Stimulated activated CD4-positive, alpha-beta T cell treated with anti-CD3 and anti-CD28 coated beads, Interleukin-12 subunit alpha, Interleukin-12 subunit beta, amount 100 ng/mL, for 48 hours (primary cell): ENCODE measurements at regions not wholly inside any gene's neighbourhood (a gene's known extent, or its start where the extent isn't known, plus 50 kb on each side); places are given as distances from the start of the nearest gene placed in this dataset.

Experiments used
- DNase-seq, 3 donors: peaks; one replicate each; pipeline ENCODE4 v3.0.0-alpha.2; 2020; ENCODE audit warnings: low read depth in 2 of 3, low spot score in 1 of 3

- no peak for DNase-seq
Measured at GRCh38 chr12:123078120-123078465, 72.8 kb downstream of the PITPNM2 start.

- no peak for DNase-seq
Measured at GRCh38 chr12:123077298-123078119, 73.4 kb downstream of the PITPNM2 start.

- DNase-seq: peak; percentile 26 to 52 (median 42)
Measured at GRCh38 chr12:123076604-123077297, 74.1 kb downstream of the PITPNM2 start.

DNA sequence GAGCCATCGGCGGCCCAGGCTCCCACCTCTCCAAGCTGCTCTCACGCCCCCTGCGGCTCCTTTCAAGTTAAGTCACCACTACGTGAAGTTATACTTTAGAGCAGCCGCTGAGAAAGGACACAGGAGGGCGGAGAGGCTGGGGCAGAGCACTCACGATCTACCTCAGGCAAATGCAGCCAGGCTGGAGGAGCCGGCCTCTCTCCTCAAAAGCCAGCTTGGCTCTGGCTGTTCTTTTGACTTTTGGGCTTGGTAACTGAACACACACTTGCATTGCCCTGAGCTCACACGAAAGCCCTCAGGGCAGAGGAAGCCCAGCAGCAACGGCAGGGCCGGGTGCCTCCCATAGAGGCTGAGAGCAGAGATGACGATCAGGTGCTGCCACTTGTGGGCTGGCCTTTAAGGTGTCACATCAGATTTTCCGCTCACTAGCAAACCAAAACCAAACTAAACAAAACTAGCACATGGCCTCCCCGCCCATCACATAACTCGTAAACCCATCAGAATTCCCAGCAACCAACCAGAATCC, 75.2 kb downstream of the PITPNM2 start:
- DNase-seq: peak; percentile 65 to 73 (median 68)

- DNase-seq: no peak
Measured at GRCh38 chr12:123075087-123075645, 75.7 kb downstream of the PITPNM2 start.

DNA sequence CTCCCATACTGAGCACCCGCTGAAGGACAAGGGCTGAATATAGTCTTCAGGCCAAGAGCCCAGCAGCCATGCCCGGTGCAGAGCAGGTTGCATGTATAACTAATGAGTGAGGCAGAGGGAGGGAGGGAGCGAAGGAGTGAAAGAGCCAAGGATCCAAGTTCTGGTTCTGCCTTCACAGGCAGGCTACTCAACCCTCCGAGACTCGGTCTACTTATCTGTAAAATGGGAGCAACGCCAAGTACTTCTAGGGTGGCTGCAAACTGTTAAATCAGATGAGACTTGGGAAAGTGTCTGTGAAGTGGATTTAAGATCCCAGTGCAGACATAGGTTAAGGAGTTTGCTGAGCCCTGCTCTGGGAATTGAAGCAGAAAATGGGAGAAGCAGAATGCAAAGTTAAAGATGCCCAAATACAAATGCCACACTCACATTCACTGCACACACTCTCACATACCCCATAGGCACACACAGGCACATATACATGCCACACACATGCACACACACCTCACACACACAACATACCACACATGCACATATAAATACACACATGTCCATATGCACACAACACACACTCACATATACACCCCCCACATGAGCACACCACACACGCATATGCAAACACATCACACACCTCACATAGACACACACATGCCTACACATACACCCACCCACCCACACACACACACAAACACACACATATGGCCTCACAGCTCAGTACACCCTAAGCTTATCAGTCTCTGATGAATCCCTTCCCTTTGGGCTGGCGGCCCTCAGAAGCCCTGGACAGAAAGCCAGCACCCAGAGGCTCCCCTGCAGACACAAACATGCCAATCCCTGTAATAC, 76.7 kb downstream of the PITPNM2 start:
- DNase-seq: no peak

- no peak for DNase-seq
Measured at GRCh38 chr12:123073292-123073691, 77.6 kb downstream of the PITPNM2 start.

DNA sequence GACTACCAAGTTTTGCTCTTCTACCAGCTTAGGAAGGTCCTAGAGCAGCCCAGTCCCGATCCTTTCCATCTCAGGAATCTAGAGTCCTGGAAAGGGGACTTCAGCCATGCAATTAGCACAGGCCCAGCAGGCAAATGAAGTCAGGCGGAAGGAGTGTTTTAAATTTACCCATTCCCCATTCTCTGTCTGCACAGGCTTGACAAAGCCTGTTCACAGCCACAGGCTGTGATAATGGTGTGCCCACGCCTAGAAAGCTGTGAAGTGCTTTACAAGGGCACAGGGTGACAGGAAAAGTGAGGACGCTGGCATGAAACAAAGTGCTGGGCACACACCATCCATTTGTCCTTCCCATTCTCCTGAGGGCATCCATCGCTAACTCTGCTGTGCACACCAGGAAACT, 79.0 kb downstream of the PITPNM2 start:
- DNase-seq: no peak

DNA sequence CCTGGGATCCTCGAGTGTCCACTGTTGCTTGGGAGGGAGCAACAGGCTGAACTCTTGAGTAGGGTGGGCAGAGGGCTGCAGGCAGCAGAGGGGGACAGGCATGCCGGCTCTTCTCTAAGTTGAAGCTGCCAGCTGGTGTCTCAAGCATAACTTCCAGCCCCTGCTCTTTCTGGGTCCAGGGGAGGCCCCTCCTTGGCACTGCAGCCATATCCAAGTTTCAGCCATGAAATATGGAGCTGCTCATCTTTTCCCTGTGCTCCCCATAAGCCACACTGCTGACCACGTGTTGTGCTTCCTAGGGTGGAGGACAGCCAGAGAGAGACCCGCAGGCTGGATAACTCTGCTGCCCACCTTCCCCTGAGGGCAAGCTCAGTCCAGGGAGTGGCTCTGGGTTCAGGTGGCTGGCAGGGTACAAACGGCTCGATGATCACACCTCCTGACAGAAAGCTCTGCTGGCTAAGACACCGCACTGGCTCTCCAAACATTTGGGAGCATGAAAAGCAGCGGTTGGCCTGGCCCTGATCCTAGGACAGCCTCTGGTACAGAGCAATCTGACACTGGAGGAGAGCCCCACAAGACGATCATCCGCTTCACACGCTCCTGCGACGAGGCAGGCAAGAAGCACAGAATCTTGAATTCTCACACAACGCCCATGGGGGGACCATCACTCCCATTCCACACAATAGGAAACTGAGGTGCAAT, 79.6 kb downstream of the PITPNM2 start:
- no peak for DNase-seq

GRCh38 chr12:123070267-123071081, 80.4 kb downstream of the PITPNM2 start:
- DNase-seq: no peak

DNA sequence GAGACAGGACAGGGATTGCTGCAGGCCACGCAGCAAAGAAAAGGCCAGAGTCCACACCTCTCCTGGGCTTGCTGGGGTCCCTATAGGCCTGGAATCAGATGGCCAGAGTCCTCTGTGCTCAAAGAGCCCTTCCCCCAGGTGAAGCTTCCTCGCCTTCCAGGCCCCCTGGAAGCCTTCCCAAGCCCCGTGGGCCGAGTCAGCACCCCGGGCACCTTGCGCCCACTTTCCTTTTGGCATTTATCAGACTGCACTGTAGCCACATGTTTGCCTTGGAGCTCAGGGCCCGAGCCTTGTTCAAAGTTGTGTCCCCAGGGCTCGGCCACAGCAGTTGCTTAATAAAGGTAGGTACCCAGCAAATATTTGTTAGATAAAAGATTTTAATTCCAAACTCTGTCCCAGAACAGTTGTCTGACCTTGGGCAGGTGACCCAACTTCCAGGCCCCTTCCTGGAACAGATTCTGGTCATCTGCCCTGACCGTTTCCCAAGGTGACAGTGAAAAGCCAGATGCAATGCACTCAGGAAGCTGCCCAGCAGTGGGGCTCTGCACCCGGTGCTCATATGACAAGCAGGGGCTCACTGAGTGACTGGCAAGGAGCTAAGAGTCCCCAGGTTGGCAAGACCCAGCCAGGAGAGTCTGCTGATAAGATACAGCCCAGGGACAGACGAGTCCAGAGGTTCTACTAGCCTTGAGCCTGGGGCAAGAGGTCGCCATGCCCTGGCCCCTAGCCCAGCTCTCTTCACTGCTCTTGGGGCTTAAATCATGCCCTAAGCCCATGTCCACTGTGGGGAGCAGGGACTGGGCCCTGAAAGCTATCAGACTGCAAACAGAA, 81.2 kb downstream of the PITPNM2 start:
- DNase-seq: no peak

GRCh38 chr12:123067654-123068053, 83.2 kb downstream of the PITPNM2 start:
- DNase-seq: no peak

DNA sequence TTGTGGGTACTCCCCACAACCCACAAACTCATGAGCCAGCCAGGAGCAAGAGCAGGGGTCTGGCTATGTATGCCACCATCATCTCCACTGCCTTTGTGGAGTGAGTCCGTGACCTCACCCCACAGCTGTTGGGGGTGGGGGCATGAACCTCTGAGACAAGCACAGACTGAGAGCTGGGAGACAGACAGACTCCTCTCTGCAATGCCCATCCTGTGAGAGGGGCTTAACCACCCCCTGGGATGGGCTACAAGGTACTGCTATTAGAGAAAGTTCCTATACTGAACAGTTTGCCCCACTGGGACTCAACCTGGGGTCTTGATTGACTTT, 84.5 kb downstream of the PITPNM2 start:
- no peak for DNase-seq

DNA sequence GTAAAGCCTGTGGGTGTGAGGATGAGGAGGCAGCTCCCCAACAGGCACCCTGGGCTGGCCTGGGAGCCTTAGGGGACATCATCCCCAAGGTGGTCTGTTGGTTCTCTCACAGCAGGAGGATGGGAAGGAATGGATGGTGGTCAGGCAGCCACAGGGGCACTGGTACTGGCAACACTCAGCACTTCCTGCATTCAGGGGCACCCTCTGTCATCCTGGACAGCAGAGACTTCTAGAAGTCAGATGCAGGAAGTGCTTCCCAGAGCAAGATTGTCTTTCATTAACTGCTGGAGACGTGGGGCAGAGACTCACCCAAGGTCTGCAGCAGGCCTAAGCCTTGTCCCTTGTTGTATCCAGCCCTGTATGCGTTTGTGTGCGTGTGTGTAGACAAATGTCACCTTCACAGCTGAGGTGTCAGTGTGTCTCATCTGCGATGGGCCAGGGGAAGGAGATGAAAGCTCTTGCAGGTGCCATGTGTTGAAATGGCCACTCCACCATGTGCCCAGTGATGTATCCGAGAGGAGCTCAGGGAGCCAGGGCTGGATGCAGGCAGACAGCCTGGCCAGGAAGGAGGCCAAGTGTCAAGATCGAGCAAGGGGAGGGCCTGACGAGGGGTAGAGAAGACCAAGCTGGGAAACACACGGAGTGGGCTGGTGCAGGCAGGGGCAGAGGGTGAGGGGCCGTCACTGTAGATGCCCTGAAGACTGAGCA, 85.1 kb downstream of the PITPNM2 start:
- no peak for DNase-seq

DNA sequence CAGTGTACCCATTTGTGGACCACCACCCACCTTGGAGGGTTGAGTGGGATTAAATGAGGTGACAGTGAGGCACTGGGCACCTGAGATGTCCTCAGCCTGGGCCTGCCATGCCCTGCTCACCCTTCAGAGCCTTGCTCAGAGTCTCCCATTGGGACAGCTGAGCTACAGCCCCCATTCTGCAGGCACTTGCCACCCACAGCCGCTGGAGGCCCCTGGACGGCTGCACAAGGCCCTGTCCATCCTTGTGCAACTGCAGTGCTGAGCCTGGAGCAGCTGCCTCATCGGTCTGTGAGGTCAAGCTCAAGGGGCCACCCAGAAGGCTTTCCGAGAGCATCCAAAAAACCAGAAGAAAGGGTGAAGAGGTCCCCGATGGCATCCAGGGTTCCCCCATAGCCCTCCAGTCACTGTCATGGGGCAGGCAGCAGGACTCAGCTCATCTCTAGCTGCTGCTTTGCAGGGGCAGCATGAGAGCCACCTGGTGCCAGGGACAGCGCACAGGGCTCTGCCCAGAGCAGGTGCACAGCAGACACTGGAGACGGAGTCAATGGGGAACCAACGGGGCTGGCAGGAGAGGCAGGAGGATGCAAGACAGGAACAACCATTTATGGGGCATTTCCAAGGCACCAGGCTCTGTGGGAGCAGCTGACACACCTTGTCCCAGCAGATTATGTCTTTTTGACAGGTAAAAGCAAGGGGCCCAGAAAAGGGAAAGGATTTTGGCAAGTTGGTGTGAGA, 84.6 kb downstream of the ARL6IP4 start:
- DNase-seq: no peak

- DNase-seq: no peak
Measured at GRCh38 chr12:123064366-123064765, 83.9 kb downstream of the ARL6IP4 start.

DNA sequence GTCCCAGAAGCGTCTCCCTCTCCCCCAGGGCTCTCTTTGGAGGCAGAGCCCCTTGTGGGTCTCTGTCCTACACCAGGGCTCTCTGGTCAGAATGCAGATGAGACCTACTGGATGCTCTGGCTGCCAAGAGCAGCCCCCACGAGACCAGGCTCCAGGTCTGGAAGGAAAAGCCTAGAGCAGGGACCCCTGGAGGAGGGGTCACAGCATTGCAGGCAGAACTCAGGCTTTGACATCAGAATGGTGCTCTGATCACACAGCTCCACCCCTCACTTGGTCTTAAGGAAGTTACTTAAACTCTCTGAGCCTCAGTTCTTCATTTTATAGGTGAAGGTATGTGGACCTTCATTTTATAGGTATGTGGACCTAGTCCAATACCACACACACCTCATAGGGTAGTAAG, 83.1 kb downstream of the ARL6IP4 start:
- no peak for DNase-seq
